Astrocyte of the cerebellum (primary cell): ENCODE measurements at regions not wholly inside any gene's neighbourhood (a gene's known extent, or its start where the extent isn't known, plus 50 kb on each side); places are given as distances from the start of the nearest gene placed in this dataset.
"Not testable (repeated sequence)": the region's sequence is repeated elsewhere in the genome, so short reads cannot be mapped to it uniquely, and the experiment has no call there.

Experiments
- DNase-seq: peaks from one replicate; pipeline ENCODE4 v3.0.0-alpha.2; 2011; ENCODE audit warnings: low read depth
- H3K4me3 ChIP-seq: 2 replicates; pipeline ENCODE4 v1.5.1; 2011; ENCODE audit warnings: mild to moderate bottlenecking, low read depth, low read length, moderate library complexity
- in situ Hi-C: cut with HindIII; loops from 2 replicates; pipeline ENCODE4 v1.10.0; 2017; ENCODE audit warnings: low sequenced_read_pairs
- TF ChIP-seq, protein P1 (sequence below): IDR thresholded peaks from 2 replicates; pipeline ENCODE4 v1.5.1; 2012; ENCODE audit warnings: low read length, low read depth, moderate library complexity, mild to moderate bottlenecking; ENCODE audit errors: missing control alignments

DNA sequence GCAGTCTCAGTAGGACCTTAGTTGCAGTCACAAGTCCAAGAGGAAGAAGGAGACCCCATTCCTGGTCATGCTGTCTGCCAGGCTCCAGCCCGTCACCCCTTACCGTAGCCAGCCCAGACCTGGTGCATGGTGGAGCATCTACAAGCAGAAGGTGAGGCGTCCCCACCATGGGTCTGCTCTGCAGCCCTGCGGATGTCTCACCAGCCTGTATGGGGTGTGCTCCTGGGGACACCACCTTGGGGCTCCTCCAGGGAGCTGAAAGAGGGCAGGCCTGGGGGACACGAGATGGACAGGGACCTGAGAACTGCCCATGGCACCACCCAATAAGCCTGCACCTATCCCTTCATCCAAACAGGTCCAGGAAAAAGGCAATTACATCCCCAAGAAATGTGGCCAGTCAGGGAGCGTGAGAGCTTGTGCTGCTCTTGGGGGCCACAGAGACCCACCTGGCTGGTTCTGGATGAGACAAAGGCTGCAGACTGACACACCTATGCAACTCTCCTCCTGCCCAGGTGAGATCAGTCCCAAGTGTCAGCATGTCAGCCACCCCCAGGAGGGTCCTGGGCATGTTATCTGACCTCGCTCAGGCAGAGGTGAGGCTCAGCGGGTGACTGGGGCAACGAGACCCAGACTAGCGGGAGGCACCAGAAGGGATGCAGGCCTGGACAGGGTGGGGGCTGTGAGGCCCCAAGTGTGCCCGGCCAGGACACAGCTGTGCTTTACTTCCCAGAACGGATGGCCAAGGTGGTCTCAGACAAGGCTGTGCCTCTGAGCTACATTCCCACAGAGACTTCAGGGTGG is 84.5 kb upstream of the RET start:
- in situ Hi-C loops = no loop called here
- no peak for DNase-seq
- TF ChIP-seq, protein P1, sequence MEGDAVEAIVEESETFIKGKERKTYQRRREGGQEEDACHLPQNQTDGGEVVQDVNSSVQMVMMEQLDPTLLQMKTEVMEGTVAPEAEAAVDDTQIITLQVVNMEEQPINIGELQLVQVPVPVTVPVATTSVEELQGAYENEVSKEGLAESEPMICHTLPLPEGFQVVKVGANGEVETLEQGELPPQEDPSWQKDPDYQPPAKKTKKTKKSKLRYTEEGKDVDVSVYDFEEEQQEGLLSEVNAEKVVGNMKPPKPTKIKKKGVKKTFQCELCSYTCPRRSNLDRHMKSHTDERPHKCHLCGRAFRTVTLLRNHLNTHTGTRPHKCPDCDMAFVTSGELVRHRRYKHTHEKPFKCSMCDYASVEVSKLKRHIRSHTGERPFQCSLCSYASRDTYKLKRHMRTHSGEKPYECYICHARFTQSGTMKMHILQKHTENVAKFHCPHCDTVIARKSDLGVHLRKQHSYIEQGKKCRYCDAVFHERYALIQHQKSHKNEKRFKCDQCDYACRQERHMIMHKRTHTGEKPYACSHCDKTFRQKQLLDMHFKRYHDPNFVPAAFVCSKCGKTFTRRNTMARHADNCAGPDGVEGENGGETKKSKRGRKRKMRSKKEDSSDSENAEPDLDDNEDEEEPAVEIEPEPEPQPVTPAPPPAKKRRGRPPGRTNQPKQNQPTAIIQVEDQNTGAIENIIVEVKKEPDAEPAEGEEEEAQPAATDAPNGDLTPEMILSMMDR = no peak

DNA sequence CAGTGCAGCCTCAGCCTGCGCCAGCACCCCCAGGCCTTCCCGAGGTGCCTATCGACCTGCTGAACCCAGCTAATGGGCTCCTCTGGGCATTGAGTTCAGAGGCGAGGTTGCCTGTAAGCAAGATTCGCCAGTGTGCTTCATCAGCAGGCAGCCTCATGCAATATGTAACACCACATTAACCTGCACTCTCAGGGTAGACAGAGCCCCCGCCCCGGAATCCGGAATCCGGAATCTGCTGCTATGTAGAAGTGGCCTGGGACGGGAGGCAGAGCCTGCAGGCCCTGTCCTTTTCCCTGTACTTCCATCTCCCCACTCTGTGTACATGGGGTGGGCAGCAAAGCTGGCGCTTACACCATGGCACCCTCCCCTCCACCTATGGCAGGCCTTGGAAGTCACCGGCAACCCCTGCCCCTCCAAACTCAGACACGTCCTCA is 83.9 kb upstream of the RET start:
- H3K4me3 ChIP-seq = no peak overlapping the region
- TF ChIP-seq, protein P1 = no peak
- in situ Hi-C loops = no loop called here
- DNase-seq = no peak

More for the DNA sequence above, 84.5 kb upstream of the RET start:
- no peak overlapping the region for H3K4me3 ChIP-seq

GRCh38 chr10:42994909-42995308 is 82.0 kb upstream of the RET start:
- in situ Hi-C loops, DNase-seq, H3K4me3 ChIP-seq: not testable (repeated sequence)

GRCh38 chr10:42995537-42995936 is 81.3 kb upstream of the RET start:
- no peak overlapping the region for H3K4me3 ChIP-seq
- no peak for DNase-seq
- TF ChIP-seq, protein P1 = no peak
- in situ Hi-C loops = no loop called here

GRCh38 chr10:42996588-42996987 is 80.3 kb upstream of the RET start:
- no peak for DNase-seq
- in situ Hi-C loops = no loop called here
- TF ChIP-seq, protein P1 = no peak
- H3K4me3 ChIP-seq = no peak overlapping the region

GRCh38 chr10:42997151-42997848 is 79.6 kb upstream of the RET start:
- in situ Hi-C loops = no loop called here
- TF ChIP-seq, protein P1 = no peak

DNA sequence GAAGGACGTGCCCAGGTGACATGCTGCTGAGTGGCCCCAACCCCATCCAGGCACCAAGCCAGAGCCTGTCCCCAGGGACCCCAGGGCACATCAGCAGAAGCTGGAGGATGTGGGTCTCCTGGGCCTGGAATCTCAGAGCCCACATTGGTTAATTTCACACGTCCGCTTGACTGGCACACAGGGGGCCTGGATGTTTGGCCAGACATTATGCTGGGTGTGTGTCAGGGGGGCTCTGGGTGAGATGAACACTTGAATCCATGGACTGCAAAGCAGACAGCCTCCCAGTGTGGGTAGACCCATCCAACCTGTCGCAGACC is 79.1 kb upstream of the RET start:
- no peak for DNase-seq
- TF ChIP-seq, protein P1 = no peak
- in situ Hi-C loops = no loop called here
- no peak overlapping the region for H3K4me3 ChIP-seq

More at GRCh38 chr10:42997151-42997848, 79.6 kb upstream of the RET start:
- no peak for DNase-seq
- H3K4me3 ChIP-seq = no peak overlapping the region
